OCI-LY3 (cell line): ENCODE measurements at regions not wholly inside any gene's neighbourhood (a gene's known extent, or its start where the extent isn't known, plus 50 kb on each side); places are given as distances from the start of the nearest gene placed in this dataset.

Experiments
- H2AFZ ChIP-seq: fragments of 200-600, 300-600 bp; shearing (Covaris generic); 2 replicates; pipeline ENCODE4 v1.6.0; 2014; ENCODE audit warnings: antibody characterized with exemption, low read depth, low read length
- H3K27ac ChIP-seq: fragments of 200-600, 300-600 bp; sonication (generic); 2 replicates; pipeline ENCODE4 v1.5.1; 2014; ENCODE audit warnings: mild to moderate bottlenecking, low read length, moderate library complexity, mixed read lengths
- H3K27me3 ChIP-seq: fragments of 200-600, 300-600 bp; sonication (generic); 2 replicates; pipeline ENCODE4 v1.6.1; 2014; ENCODE audit warnings: low read depth, low read length, mixed read lengths
- H3K36me3 ChIP-seq: fragments of 200-600, 300-600 bp; sonication (generic); replicated peaks from 2 replicates; pipeline ENCODE3; 2014; ENCODE audit warnings: low read depth, low read length, mixed read lengths
- H3K4me1 ChIP-seq: fragments of 300-600, 200-600 bp; sonication (generic); 2 replicates; pipeline ENCODE4 v1.6.1; 2014; ENCODE audit warnings: low read length, mixed read lengths
- H3K4me2 ChIP-seq: fragments of 200-600, 300-600 bp; sonication (generic); 2 replicates; pipeline ENCODE4 v1.6.1; 2014; ENCODE audit warnings: low read length, mixed read lengths
- H3K4me3 ChIP-seq: fragments of 300-600, 200-600 bp; sonication (generic); 2 replicates; pipeline ENCODE4 v1.5.1; 2014; ENCODE audit warnings: antibody characterized with exemption, mild to moderate bottlenecking, low read length, moderate library complexity
- H3K79me2 ChIP-seq: fragments of 300-600, 200-600 bp; shearing (Covaris generic); 2 replicates; pipeline ENCODE4 v1.6.1; 2014; ENCODE audit warnings: mild to moderate bottlenecking, low read length, mixed read lengths
- H3K9ac ChIP-seq: fragments of 300-600, 200-600 bp; shearing (Covaris generic); 2 replicates; pipeline ENCODE4 v1.6.0; 2014; ENCODE audit warnings: mild to moderate bottlenecking, low read length, moderate library complexity
- H3K9me3 ChIP-seq: fragments of 200-600, 300-600 bp; shearing (Covaris generic); 2 replicates; pipeline ENCODE4 v1.6.1; 2014; ENCODE audit warnings: low read length, mixed read lengths; ENCODE audit not compliant: insufficient read depth
- H4K20me1 ChIP-seq: fragments of 200-600, 300-600 bp; sonication (generic); 2 replicates; pipeline ENCODE4 v1.6.1; 2016; ENCODE audit warnings: low read length, mixed read lengths; ENCODE audit not compliant: insufficient read depth
- EZH2phosphoT487 ChIP-seq: fragments of 200-600 bp; shearing (Covaris generic); IDR thresholded peaks from 2 replicates; pipeline ENCODE4 v1.6.1; 2018; ENCODE audit warnings: antibody characterized with exemption, mixed run types, low read depth
- TF ChIP-seq, protein P1 (sequence below): fragments of 200-600, 300-600 bp; sonication (generic); IDR thresholded peaks from 2 replicates; pipeline ENCODE4 v1.5.1; 2014; ENCODE audit warnings: antibody characterized with exemption, low read length, low read depth

DNA sequence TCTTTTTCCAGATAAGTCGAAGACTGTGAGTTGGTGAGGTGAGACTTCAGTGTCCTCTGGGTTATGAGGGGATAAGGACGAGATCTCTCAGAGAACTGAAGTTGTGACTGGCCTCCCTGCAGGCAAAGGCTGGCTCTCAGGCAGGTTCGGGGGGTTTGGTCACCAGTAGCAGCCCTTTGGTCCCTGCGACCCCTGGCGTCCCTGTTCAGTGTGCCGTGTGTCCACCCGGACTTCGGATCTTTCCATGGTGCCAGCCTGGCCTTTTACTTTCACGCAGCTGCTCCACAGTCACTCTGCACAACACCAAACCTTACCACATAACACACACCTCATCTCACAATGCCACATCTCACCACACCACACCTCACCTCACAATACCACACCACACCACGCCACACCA lies 131.9 kb downstream of the ERMARD start:
- TF ChIP-seq, protein P1, sequence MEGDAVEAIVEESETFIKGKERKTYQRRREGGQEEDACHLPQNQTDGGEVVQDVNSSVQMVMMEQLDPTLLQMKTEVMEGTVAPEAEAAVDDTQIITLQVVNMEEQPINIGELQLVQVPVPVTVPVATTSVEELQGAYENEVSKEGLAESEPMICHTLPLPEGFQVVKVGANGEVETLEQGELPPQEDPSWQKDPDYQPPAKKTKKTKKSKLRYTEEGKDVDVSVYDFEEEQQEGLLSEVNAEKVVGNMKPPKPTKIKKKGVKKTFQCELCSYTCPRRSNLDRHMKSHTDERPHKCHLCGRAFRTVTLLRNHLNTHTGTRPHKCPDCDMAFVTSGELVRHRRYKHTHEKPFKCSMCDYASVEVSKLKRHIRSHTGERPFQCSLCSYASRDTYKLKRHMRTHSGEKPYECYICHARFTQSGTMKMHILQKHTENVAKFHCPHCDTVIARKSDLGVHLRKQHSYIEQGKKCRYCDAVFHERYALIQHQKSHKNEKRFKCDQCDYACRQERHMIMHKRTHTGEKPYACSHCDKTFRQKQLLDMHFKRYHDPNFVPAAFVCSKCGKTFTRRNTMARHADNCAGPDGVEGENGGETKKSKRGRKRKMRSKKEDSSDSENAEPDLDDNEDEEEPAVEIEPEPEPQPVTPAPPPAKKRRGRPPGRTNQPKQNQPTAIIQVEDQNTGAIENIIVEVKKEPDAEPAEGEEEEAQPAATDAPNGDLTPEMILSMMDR = no peak
- Histone ChIP-seq H3K36me3 (no peaks in the 10 kb centered on the region), H3K4me2 (no peak overlapping the region), H3K4me3 (no peak overlapping the region), H3K9me3 (no peaks in the 10 kb centered on the region), H3K4me1 (no peaks in the 10 kb centered on the region), H3K79me2 (no peaks in the 10 kb centered on the region), H3K27me3 (no peaks in the 10 kb centered on the region), H4K20me1 (no peaks in the 10 kb centered on the region), H3K27ac (no peak overlapping the region), H3K9ac (no peak overlapping the region), H2AFZ (no peak overlapping the region)

DNA sequence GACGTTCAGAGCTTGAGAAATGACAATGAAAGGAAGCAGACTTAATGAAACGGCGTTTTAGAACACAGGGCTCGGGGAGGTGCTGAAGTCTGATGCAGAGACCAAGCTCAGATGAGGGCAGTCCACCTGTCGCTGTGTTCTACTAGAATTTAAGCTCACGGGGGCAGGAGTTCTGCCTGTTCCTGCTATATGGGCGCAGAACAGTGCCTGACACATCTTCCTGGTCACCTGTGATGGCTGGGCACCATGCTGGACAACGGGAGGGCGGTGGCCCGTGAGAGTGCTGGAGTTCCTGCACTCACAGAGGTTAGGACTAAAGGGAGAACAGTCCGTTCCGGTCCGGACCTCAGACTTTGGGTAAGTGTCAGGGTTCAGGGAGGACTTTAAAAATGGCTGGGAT lies 130.6 kb downstream of the ERMARD start:
- Histone ChIP-seq H3K9ac (no peak overlapping the region), H3K4me2 (no peak overlapping the region), H3K4me3 (no peak overlapping the region), H3K36me3 (no peaks in the 10 kb centered on the region), H3K9me3 (no peaks in the 10 kb centered on the region), H3K79me2 (no peaks in the 10 kb centered on the region), H2AFZ (no peak overlapping the region), H3K27ac (no peak overlapping the region), H3K27me3 (no peaks in the 10 kb centered on the region), H3K4me1 (no peaks in the 10 kb centered on the region), H4K20me1 (no peaks in the 10 kb centered on the region)
- TF ChIP-seq EZH2phosphoT487 = no peak
- TF ChIP-seq, protein P1 = no peak

DNA sequence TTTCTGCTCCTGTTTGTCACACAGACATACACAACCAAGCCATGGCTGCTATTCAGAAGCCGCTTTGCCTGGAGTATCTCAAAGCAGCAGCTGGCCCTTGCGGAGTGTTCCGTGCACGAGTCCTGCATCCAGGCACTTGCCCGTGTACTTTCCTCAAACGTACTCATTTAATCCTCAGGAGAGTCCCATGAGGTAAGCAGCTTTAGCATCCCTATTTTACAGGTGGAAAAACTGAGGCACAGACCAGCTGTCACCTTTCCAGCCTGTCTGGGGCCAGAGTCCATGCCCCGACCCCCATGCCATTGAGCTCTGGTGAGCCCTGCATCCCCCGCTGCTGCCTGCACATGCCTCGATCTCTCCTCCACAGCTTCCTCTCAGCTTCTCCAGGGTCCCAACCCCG lies 130.0 kb downstream of the ERMARD start:
- H3K27me3 ChIP-seq = no peaks in the 10 kb centered on the region
- H3K79me2 ChIP-seq = no peaks in the 10 kb centered on the region
- no peak overlapping the region for H3K27ac ChIP-seq
- H2AFZ ChIP-seq = no peak overlapping the region
- H3K4me3 ChIP-seq = no peak overlapping the region
- no peaks in the 10 kb centered on the region for H3K4me1 ChIP-seq
- H3K9ac ChIP-seq = no peak overlapping the region
- no peaks in the 10 kb centered on the region for H4K20me1 ChIP-seq
- TF ChIP-seq, protein P1 = no peak
- TF ChIP-seq EZH2phosphoT487 = no peak
- no peaks in the 10 kb centered on the region for H3K36me3 ChIP-seq
- H3K9me3 ChIP-seq = no peaks in the 10 kb centered on the region
- no peak overlapping the region for H3K4me2 ChIP-seq

DNA sequence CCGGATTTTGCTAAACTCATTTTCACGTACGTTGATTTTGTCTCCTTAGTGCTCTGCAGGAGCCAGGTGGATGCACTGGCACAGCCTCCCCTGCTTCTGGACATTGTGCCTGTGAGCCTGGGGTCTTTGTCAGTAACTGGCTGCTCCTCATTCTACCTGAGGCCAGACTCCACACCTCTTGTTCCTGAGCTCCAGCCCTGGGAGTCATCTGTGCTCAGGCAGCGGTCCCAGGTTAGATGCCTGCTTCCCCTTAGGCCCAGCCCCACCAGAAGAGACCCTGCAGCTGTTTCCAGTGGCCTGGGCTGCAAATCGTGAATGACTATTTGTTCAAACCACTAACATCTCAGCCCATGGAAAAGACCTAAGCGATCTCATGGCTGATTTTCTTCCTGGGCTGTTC lies 129.1 kb downstream of the ERMARD start:
- Histone ChIP-seq H3K9me3 (no peaks in the 10 kb centered on the region), H3K36me3 (no peaks in the 10 kb centered on the region), H3K4me2 (no peak overlapping the region), H2AFZ (no peak overlapping the region), H3K4me1 (no peaks in the 10 kb centered on the region), H4K20me1 (no peaks in the 10 kb centered on the region), H3K4me3 (no peak overlapping the region), H3K9ac (no peak overlapping the region), H3K27me3 (no peaks in the 10 kb centered on the region), H3K27ac (no peak overlapping the region), H3K79me2 (no peaks in the 10 kb centered on the region)
- TF ChIP-seq EZH2phosphoT487 = no peak
- TF ChIP-seq, protein P1 = no peak
